GM19395 (cell line): ENCODE measurements at regions not wholly inside any gene's neighbourhood (a gene's known extent, or its start where the extent isn't known, plus 50 kb on each side); places are given as distances from the start of the nearest gene placed in this dataset.
"Not testable (repeated sequence)": the region's sequence is repeated elsewhere in the genome, so short reads cannot be mapped to it uniquely, and the experiment has no call there.

Experiments
- ATAC-seq: cut with Tn5 transposase; IDR thresholded peaks from one replicate; pipeline ENCODE4 v1.9.1; 2021; ENCODE audit warnings: mild to moderate bottlenecking, moderate library complexity; ENCODE audit not compliant: unreplicated experiment

DNA sequence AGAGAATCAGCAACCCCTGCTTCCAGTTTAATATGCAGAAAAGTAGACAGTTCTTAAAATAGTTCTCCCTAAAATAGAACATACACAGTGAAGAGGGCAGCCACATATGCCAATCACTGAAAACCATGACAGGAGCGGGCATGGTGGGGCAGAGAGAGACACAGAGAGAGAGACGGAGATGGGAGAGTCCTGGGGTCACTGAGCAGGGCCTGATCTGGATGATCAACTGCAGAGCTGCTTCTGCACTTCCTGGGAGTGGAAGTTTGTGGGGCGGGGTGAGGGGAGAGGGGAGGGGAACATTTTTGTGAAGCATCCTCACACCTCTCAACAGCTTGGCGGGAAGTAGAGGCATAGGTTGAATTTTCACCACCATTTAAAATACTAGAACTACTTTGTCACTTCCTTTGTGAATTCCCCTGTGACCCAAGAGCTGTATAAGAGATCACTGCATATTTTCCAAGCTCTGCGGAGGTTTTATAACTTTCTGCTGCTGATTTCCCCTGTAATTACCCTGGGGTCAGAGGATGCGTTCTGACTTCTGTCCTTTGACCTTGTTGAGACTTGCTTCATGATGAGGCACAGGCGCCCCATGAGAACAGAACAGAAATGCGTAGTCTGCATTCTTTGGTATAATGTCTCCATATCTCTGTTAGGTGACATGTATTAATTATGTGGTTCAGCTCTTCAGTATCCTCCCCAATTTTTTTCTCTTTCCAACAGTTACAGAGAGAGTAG is 419.4 kb downstream of the BRD1 start:
- ATAC-seq = no peak

DNA sequence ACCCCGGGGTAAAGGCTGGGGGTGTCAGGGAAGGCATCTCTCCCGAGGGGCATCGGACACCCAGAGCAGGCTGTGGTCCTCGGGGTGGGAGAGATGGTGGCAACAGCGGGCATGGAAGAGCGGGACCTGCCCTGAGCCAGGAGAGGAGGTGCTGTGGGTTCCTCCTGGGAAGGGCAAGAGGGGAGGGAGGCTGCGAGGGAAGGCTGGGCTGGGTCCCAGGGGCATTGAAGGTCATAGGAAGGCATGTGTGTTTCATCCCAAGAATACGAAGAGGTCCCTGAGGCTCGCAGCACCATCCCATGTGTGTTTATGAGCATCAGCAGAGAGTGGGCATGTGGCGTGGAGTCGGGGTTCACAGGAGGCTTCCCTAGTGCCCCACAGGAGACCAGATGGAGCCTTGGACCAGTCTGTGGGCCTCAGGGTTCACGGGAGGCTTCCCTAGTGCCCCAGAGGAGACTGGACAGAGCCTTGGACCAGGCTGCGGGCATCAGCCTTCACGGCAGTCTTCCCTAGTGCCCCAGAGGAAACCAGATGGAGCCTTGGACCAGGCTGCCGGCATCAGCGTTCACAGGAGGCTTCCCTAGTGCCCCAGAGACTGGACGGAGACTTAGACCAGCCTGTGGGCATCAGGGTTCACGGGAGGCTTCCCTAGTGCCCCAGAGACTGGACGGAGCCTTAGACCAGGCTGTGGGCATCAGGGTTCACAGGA is 420.6 kb downstream of the BRD1 start:
- no peak for ATAC-seq

DNA sequence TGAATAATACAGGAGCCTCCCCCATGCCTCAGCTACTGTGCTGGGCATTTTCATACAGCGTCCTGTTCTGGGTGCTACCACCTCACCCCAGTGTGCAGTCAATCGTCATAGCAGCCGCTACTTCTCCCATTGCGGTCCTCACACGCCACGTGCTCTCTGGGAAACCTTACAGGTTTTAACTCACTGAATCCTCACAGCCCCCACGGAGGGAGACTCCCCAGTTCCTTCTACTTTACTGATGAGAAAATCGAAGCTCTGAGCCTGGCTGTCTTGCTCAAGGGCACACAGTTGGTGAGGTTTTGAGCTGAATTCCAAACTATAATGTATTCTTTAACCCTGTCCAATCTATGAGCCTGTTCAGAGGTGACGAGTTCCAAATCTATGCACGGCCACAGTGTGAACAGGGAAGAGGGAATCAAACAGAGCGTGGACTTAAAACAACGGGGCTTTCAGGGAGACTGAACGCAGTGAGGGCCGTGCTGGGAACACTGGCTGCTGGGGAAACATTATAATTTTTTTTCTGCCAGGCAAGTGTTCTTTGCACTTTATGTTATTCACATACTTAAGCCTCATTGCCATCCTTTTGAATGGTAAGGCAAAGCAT is 421.5 kb downstream of the BRD1 start:
- ATAC-seq = no peak

DNA sequence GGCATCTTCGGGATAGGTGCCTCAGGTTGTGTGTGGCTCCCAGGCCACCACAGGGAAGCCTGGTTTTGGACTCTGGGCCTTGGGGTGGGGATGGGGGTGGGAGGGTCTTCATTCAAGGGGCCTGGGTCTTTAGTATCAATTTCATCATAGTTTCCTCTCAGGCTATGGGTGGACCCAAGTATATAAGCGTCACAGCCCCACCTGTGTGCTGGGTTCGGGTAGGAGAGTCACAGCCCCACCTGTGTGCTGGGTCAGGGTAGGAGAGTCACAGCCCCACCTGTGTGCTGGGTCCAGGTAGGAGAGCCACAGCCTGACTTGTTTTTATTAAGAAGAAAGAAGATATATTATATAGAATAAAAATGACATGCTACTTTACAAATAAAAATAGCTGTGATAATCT is 422.1 kb downstream of the BRD1 start:
- ATAC-seq = no peak

DNA sequence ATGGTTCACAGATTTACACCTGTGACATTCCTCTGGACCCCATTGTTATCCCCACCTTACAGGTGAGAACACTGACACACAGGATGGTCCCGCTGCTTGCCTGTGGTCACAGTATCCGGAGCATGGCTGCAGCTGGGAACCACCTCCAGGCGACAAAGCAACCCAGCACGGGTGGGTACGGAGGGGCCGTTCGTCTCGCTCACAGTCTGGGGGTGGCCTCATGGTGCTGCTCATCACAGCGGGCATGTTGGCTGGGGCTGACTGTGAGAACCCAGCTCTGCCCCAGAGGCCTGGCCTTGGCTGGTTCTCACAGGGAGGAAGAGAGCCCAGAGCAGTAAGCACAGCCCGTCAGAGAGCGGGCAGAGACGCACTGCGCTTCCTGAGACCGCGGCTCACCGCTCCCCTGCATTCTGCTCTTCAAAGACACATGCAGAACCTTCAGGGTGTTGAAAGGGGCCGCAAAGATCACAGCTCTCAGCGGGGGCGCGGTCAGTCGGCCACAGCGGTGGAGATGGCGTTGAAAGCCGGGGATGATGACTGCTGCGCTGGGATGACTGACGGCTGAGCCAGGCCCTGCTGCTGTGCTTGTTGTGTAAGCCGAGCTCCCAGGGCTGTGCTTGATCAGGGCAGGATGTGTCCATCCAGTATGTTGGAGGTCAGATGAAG is 423.0 kb downstream of the BRD1 start:
- no peak for ATAC-seq

DNA sequence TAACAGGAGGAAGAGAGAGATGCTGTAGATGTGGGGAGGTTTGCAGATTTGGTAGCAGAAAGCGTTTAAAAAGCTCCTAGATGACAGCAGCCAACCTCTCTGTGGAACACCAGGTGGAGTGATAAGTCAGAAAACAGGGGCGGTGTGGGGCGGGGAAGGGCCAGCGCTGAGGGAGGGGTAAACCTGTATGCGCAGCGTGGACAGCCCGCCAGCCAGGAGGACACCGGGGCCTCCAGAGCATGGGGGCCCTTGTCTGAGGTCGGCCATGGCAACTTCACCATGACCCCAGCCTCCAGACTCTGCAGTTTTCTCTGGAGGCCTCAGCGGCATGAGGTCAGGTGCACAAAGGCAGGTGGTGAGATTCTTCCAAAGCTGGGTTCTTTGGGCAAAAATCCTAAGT is 423.7 kb downstream of the BRD1 start:
- ATAC-seq = no peak

DNA sequence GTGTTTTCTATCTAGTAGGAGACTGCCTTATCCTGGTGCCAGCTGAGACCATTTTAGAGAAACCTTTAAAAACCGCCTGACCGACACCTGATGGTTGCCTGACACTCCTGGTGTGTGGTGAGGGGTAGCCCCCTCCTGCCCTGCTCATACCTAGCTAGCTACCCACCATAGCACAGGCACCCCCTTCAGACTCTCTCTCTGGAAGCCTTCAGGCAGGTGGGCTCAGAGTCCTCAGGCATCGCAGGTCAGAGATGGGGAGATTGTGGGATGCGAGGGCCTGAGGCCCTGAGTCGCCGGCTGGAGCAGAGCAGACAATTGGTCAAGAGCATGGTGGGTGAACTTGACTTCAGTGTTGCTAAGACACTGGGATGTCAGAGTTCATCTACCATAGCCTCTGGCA is 424.6 kb downstream of the BRD1 start:
- ATAC-seq = no peak

DNA sequence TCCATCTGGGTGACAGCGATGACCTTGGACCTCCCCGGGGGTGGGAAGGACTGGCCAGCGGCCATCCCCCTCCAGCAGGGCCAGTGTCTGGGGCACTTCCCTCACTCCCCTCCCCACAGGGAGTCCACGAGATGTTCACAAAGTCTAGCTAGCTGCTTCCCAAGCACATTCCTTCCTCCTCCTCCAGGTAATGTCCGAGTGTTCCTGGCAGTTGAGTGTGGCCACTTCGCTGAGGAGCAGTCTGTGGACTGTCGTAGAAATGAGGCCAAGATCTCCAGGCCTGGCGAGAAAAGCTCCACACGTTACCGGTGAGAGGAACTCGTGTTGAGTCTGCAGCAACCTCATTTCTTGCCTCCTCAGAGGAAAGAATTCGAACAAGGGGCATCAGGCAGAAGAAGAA is 425.5 kb downstream of the BRD1 start:
- ATAC-seq = no peak

DNA sequence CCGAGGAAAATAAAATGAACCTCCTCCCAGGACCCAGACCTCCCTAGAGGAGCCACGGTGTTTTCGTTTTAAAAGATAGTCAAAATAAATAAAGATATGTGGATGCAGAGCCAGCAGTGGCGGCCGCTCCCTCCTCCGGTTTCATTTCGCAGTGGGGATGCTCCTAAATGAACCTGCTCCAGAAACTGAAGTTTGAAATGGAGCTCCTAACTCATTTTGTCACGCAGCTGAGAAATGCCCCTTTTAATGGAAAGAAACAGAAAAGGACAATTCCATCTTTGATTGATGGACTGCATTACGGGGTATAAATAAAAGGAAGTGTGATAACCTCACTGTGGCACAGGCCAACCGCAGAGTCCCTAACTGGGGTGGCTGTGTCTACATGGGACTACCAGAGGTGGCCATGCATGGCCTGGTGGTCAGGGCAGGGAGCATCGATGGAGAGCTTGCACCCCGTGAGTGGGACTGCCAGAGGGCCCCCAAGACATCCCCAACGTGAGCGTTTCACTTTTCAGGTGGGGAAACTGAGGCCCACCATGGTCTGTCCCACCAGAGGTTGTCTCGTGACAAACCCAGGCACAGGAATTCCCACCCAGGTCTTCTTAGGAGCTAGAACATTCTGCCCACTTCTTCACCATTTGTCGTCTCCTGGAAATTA is 426.6 kb downstream of the BRD1 start:
- ATAC-seq = no peak

DNA sequence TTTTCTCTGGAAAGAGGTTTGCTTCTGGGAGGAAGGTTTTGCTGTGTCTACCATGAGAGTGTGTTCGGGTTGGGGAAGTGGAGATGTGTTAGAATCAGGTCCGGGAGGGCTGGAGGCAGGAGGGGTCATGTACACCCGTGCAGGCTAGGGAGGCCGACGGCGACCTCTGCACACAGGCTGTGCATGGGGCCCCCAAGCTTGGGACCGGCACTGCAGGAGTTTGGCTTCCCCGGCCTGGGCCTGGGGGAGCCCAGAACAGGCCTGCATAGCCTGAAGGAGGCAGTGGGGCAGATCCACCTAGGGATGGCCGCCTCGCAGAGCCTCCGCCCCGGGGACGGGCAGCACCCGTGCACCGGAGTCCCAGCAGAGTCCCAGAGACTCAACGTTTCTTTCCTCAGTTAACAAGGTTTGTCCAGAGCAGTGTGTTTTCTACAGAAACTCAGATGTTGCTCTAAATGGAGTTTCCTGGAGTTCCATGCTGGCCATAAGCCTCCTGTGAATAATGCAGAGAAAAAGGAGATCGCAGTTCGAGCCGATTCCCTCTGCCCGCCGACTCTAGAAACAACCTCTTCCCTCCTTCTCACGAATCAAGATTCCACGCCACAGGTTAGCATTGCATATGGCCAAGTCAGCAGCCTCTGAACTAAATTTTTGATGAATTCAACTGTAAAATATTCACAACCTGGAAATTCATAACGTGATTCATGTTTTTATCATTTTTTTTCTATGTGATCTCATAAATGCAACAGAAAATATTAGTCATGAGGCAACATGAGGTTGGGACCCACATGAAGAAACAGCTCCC is 427.3 kb downstream of the BRD1 start:
- no peak for ATAC-seq

DNA sequence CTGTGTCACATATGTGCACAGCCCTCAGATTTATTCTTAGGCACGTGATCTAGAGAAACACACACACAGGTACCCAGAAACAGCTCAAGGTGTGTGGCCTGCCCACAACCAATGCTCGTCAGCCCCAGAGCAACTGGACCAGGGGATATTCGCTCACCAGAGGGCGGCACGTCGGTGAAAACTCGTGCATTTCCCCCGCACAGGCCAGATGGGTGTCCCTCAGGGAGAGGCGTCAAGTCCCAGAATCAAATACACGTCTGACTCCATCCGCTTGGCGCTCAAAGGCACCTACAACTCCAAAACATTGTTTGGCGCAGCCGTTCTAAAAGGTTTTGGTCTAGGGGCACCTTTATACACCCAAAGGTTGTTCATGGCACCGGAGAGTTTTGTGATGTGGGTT is 429.0 kb downstream of the BRD1 start:
- no peak for ATAC-seq

DNA sequence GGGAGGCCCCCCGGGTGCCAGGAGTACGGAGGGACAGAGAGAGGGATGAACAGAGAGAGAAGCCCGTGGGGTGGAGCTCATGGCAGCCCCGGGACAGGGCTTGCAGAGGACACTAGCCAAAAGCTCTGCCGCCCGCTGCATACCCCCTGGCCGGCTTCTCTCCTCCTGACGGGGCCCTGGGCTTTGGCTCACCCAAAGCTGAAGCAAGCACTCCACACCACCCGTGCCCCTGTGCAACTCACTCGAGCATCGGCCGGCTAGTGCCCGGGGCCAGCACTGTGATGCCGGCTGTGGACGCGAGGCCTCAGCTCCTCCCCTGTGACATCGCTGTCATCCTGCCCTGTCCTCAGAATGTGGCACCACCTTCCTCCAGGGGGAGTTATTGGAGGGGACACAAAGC is 429.6 kb downstream of the BRD1 start:
- no peak for ATAC-seq

DNA sequence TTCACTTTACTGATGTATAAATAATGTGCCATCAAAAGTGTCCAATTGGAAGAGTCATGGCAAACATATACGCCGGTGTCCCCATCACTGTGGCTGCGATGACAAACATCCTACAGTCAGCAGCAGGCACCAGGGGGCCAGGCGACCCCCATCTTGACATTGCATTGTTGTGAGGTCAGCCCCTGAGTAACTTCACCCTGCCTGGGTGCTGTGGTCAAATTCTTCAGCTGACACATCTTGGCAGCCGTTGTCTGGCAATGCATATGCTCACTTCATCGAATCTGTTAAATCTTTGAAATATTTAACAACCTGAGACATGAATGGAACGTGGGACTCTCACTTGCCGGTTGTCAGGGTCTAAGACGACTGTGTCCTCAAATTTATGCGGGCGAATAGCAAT is 430.9 kb downstream of the BRD1 start:
- no peak for ATAC-seq

DNA sequence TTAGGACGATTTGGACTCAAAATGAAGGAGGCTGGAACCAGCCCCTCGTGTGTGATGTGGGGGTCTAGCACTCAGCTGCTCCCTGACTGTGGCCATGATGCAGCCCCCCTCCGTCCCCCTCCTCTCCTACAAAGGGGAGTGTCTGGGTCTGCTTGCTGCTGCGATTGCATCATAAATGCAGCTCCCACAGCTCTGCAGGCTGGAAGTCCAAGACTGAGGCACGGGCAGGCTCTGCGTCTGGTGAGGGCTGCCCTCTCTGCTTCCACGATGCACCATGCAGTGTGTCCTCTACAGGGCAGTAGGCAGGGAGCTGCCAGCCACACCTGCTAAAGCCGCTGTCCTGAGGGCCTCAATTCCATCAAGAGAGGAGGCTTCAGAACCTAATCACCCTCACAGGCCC is 432.1 kb downstream of the BRD1 start:
- ATAC-seq = no peak

DNA sequence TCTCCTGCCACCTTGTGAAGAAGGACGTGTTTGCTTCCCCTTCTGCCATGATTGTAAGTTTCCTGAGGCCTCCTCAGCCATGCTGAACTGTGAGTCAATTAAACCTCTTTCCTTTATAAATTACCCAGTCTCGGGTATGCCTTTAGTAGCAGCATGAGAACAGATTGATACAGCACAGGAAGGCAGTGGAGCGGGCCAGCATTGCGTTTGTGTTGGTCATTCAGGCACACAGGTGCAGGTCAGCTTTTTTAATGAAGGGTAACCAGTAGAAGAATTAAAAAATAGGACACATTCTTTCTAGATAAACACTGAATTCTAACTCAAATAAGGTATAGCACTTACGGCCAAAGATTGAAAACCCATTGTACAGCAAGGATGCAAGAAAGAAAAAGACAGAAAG is 432.6 kb downstream of the BRD1 start:
- ATAC-seq = not testable (repeated sequence)

DNA sequence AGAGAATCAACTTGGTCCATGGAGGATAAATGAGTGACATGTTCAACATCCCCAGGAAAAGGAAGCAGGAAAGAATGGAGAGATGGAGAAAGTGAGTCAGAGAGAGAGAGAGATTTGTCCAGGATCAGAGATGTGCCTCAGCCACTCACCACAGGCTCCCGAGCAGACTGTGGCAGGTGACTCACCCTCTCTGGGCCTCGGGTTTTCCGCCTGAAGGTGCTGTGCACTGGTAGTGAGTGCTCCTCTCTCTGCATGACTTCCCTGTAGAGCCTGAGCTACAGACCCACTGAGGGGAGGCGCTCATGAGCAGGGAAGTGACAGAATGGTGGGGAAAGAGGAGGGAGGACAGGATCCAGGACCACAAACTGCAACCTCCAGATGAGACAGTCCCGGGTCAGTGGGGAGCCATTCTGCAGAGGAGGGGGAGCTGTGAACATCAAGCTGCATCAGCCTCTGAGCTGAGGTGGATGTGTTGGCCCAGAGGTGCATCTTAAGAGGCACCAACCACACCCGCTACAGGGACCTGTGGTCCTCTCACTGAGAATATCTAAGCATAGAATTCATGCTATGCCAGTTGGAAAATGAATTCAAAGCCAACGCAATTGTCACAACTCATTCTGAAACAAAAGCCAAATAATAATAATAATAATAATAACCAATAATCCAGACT is 433.4 kb downstream of the BRD1 start:
- no peak for ATAC-seq

DNA sequence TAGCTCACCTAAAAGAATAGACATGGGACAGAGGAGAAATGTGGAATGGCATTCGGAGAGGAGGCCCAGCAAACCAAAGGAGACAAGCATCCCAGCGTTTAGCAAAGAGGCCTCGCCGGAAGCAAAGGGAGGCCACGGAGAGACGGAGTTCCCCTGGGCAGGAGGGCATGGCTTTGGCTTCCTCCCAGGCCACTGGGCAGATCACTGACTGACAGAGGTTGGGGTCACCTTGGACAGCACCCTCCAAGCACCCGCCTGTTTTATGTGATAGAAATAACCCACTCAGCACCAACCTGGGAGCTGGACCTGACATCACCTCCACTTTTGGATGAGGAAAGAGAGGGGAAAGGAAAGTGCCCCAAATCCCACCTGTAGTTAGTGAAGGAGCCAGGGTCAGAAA is 434.1 kb downstream of the BRD1 start:
- no peak for ATAC-seq

DNA sequence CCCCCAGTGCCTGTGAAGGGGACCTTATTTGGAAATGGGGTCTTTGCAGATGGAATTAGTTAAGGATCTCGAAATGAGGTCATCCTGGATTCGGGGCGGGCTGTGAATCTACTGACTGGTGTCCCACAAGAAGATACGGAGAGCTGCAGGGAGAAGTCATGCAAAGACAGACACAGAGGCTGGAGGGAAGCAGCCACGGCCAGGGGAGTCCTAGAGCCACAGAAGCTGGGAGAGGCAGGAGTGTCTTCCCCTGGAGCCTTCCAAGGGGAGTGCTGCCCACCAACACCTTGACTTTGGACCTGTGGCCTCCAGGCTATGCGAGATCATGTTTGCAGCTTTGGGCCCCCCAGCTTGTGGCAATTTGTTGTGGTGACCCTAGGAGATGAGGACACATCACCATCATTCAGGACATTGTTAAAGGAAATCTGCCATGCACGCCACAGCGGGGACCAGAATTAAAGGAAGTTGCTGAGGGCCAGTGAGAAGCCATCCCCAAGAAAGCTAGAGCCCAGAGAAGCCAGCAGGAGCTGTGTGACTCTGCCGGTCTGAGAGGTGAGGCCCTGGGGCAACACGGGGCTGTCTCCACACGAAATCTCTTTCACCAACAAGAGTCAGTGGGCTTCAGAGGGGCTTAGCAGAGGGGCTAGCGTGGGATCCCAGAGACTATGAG is 434.7 kb downstream of the BRD1 start:
- no peak for ATAC-seq

DNA sequence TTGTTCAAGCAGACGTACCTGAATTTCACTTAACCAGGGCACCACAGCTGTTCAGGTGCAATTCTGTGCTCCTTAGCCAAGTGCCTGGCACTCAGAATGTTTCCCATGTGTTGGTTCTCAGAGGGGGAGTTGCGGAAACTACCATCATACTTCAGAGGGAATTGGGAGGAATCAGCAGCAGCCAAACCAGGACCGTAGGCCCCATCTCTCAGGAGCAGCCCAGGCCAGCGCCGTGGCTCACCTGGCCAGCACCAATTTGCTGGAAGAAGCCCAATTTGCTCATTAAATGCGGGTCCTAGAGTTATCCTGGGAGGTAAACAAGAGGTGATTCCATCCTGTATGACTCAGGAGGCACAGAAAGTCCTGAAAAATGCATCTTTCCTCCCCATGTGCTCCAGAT is 435.4 kb downstream of the BRD1 start:
- ATAC-seq = no peak
